HepG2 (cell line): ENCODE measurements at regions not wholly inside any gene's neighbourhood (a gene's known extent, or its start where the extent isn't known, plus 50 kb on each side); places are given as distances from the start of the nearest gene placed in this dataset.

Experiments
- ATAC-seq: fragments of 200-7000 bp; cut with Tn5 transposase; 3 replicates; pipeline ENCODE4 v1.9.1; 2020; ENCODE audit warnings: mild to moderate bottlenecking, moderate library complexity
- BruUV-seq: library from RNA; stranded (reverse); fragments of 400-500 nt; replicated peaks from 2 replicates; lab custom pipeline; 2021; lab: Mats Ljungman, UMichigan
- CTCF ChIA-PET: fragments of 300-600 bp; formaldehyde crosslinking; extraction: SDS; loops from one replicate; lab custom pipeline; 2021; ENCODE audit warnings: low total read pairs, inconsistent platforms, low intra/inter-chr PET ratio; lab: Yijun Ruan, JAX
- POLR2A ChIA-PET: fragments of 350-600 bp; sonication (Branson Sonifier 250); formaldehyde crosslinking; loops from one replicate; lab custom pipeline; 2020; ENCODE audit warnings: antibody characterized with exemption, inconsistent platforms; lab: Yijun Ruan, JAX
- DNase-seq: peaks from one replicate; pipeline ENCODE4 v3.0.0-alpha.2; 2015; ENCODE audit warnings: low spot score
- FAIRE-seq: peaks from 3 replicates; lab custom pipeline; 2011; peaks lifted over from hg19 to GRCh38; lab: Jason Lieb, UNC
- H2AFZ ChIP-seq: one replicate; pipeline ENCODE4 v1.6.1; 2011; ENCODE audit warnings: low read length, inconsistent platforms
- H3K27ac ChIP-seq: fragments of 300-600 bp; 3 replicates; pipeline ENCODE4 v1.8.0; 2011; ENCODE audit warnings: mixed run types, mild to moderate bottlenecking, mixed read lengths, low read length, inconsistent platforms; ENCODE audit not compliant: insufficient read depth; ENCODE audit errors: extremely low read length
- H3K27me3 ChIP-seq, 2 experiments: fragments of 200-600 bp in 1 of 2; 2 replicates in 1 of 2; 3 replicates in 1 of 2; pipeline versions ENCODE4 v1.6.0 to v1.8.0; 2011; ENCODE audit warnings: low read length in 2 of 2, mild to moderate bottlenecking in 2 of 2, moderate library complexity in 2 of 2, inconsistent platforms in 1 of 2; ENCODE audit not compliant: insufficient read depth in 2 of 2, control insufficient read depth in 1 of 2
- H3K36me3 ChIP-seq, 2 experiments: fragments of 200-600 bp in 1 of 2; replicated peaks in 1 of 2; 2 replicates in 1 of 2; 3 replicates in 1 of 2; pipeline versions ENCODE4 v1.5.1 to v1.8.0; 2011; ENCODE audit warnings: low read length in 2 of 2, inconsistent platforms in 1 of 2; ENCODE audit not compliant: insufficient read depth in 2 of 2, control insufficient read depth in 1 of 2
- H3K4me1 ChIP-seq: 2 replicates; pipeline ENCODE4 v1.5.1; 2012; ENCODE audit warnings: low read length, inconsistent platforms; ENCODE audit not compliant: insufficient read depth
- H3K4me2 ChIP-seq: 2 replicates; pipeline ENCODE4 v1.6.0; 2011; ENCODE audit warnings: low read depth, low read length, inconsistent platforms
- H3K4me3 ChIP-seq, 3 experiments: fragments of 200-600 bp in 1 of 3; sonication (generic), shearing (Covaris generic) in 1 of 3; replicated peaks in 1 of 3; 2 replicates each; pipeline ENCODE4 v1.5.1; 2011 to 2016; ENCODE audit warnings: low read length in 3 of 3, inconsistent platforms in 2 of 3, low read depth in 2 of 3, mild to moderate bottlenecking in 2 of 3, control low read depth in 1 of 3, mixed read lengths in 1 of 3; ENCODE audit not compliant: insufficient read depth in 1 of 3
- H3K79me2 ChIP-seq: one replicate; pipeline ENCODE4 v1.6.1; 2011; ENCODE audit warnings: low read length, inconsistent platforms; ENCODE audit not compliant: insufficient read depth
- H3K9ac ChIP-seq: 2 replicates; pipeline ENCODE4 v1.6.0; 2011; ENCODE audit warnings: mild to moderate bottlenecking, low read depth, low read length, inconsistent platforms; ENCODE audit not compliant: insufficient read depth
- H3K9me3 ChIP-seq: 2 replicates; pipeline ENCODE4 v1.5.1; 2012; ENCODE audit warnings: mild to moderate bottlenecking, low read length
- H4K20me1 ChIP-seq: 2 replicates; pipeline ENCODE4 v1.6.0; 2011; ENCODE audit warnings: inconsistent platforms, mild to moderate bottlenecking, low read length, moderate library complexity; ENCODE audit not compliant: insufficient read depth
- JUND ChIP-seq: sonication (generic); formaldehyde crosslinking; IDR thresholded peaks from 2 replicates; pipeline ENCODE4 v1.8.0; 2022; ENCODE audit warnings: mild to moderate bottlenecking, missing genetic modification reagents
- MATR3 ChIP-seq: sonication (generic); formaldehyde crosslinking; IDR thresholded peaks from 2 replicates; pipeline ENCODE4 v1.4.0; 2020; ENCODE audit warnings: missing genetic modification reagents
- MIXL1 ChIP-seq: IDR thresholded peaks from 2 replicates; pipeline ENCODE4 v1.6.1; 2016
- SKIL ChIP-seq: sonication (generic); formaldehyde crosslinking; IDR thresholded peaks from 2 replicates; pipeline ENCODE4 v1.8.0; 2022; ENCODE audit warnings: missing genetic modification reagents, mild to moderate bottlenecking, moderate library complexity, borderline replicate concordance
- TBP ChIP-seq: sonication (generic); formaldehyde crosslinking; IDR thresholded peaks from 2 replicates; pipeline ENCODE4 v1.5.0; 2020; ENCODE audit warnings: missing genetic modification reagents
- UBTF ChIP-seq: sonication (generic); formaldehyde crosslinking; IDR thresholded peaks from 2 replicates; pipeline ENCODE4 v1.4.0; 2020; ENCODE audit warnings: mild to moderate bottlenecking, missing genetic modification reagents
- ZNF138 ChIP-seq: sonication (generic); formaldehyde crosslinking; IDR thresholded peaks from 2 replicates; pipeline ENCODE4 v1.5.0; 2020; ENCODE audit warnings: mild to moderate bottlenecking, low read depth, missing genetic modification reagents
- ZNF7 ChIP-seq: IDR thresholded peaks from 2 replicates; pipeline ENCODE4 v1.6.1; 2016; ENCODE audit warnings: missing biosample characterization, missing genetic modification reagents
- WGBS: methylation state at CpG from one replicate; pipeline ENCODE4 v1.1.6; 2017; ENCODE audit warnings: low lambda C conversion rate; 5-methylcytosine and 5-hydroxymethylcytosine counted together
- in situ Hi-C: cut with HindIII; loops from 2 replicates; pipeline ENCODE4 v1.10.0; 2017; ENCODE audit warnings: low pct_unique_long_range_greater_than_20kb; ENCODE audit not compliant: extremely low pct_ligation_motif_present
- intact Hi-C: fragments of 100-400 bp; cut with micrococcal nuclease; formaldehyde crosslinking; loops from one replicate; pipeline ENCODE4 v1.10.0; 2022; ENCODE audit not compliant: unreplicated experiment

GRCh38 chr4:68724922-68725321, 54.5 kb upstream of the UGT2B15 start:
- Histone ChIP-seq H4K20me1 (no peaks in the 10 kb centered on the region), H3K9ac (no peak overlapping the region), H3K27me3 (no peaks in the 10 kb centered on the region), H3K27ac (no peak overlapping the region), H3K4me2 (no peak overlapping the region), H3K79me2 (no peaks in the 10 kb centered on the region), H3K4me1 (no peaks in the 10 kb centered on the region), H3K36me3 (no peaks in the 10 kb centered on the region), H3K4me3 (no peak overlapping the region), H3K9me3 (peaks cover 16% of the 10 kb centered on the region), H2AFZ (no peak overlapping the region)
- ChIA-PET CTCF (no interaction called here), POLR2A (no interaction called here)
- no peak for ATAC-seq
- DNase-seq, result no peak
- intact Hi-C loops, result no loop called here
- TF ChIP-seq TBP (CRISPR knock-in tag), result no peak
- TF ChIP-seq SKIL (CRISPR knock-in tag), result no peak
- TF ChIP-seq JUND (CRISPR knock-in tag), result no peak
- TF ChIP-seq ZNF138, result no peak
- TF ChIP-seq MATR3, result no peak
- TF ChIP-seq MIXL1 (CRISPR knock-in tag), result no peak
- TF ChIP-seq UBTF (CRISPR knock-in tag), result no peak
- no peak for TF ChIP-seq ZNF7 (CRISPR knock-in tag)
- in situ Hi-C loops, result no loop called here
- BruUV-seq, result no TSS peak
- FAIRE-seq, result no peak
- 98% methylated on average over 12 of the region's 12 CpGs for WGBS
